GM23338 (cell line): ENCODE measurements at regions not wholly inside any gene's neighbourhood (a gene's known extent, or its start where the extent isn't known, plus 50 kb on each side); places are given as distances from the start of the nearest gene placed in this dataset.

Experiments
- ATAC-seq: fragments of 200-7000 bp; cut with Tn5 transposase; 3 replicates; pipeline ENCODE4 v1.9.1; 2020
- DNase-seq: peaks from one replicate; pipeline ENCODE4 v3.0.0-alpha.2; 2015; ENCODE audit warnings: low spot score
- H2AFZ ChIP-seq: fragments of 200-600 bp; sonication (generic); 2 replicates; pipeline ENCODE4 v1.8.0; 2016; ENCODE audit warnings: antibody characterized with exemption, mild to moderate bottlenecking, moderate library complexity
- H3F3A ChIP-seq: fragments of 200-600 bp; sonication (generic); replicated peaks from 2 replicates; pipeline ENCODE4 v1.8.0; 2017; ENCODE audit warnings: antibody characterized with exemption, mixed run types, low read depth
- H3K27ac ChIP-seq: fragments of 200-600 bp; sonication (generic); 2 replicates; pipeline ENCODE4 v1.6.1; 2016; ENCODE audit warnings: low read depth
- H3K27me3 ChIP-seq: fragments of 200-600 bp; sonication (generic); 2 replicates; pipeline ENCODE4 v1.8.0; 2016; ENCODE audit warnings: mild to moderate bottlenecking, mixed run types, moderate library complexity; ENCODE audit not compliant: insufficient read depth
- H3K36me3 ChIP-seq: fragments of 200-600 bp; sonication (generic); 2 replicates; pipeline ENCODE4 v1.8.0; 2016; ENCODE audit warnings: mild to moderate bottlenecking; ENCODE audit not compliant: insufficient read depth
- H3K4me1 ChIP-seq: fragments of 200-600 bp; sonication (generic); 2 replicates; pipeline ENCODE4 v1.8.0; 2016; ENCODE audit warnings: mild to moderate bottlenecking, moderate library complexity; ENCODE audit not compliant: insufficient read depth
- H3K4me2 ChIP-seq: fragments of 200-600 bp; sonication (generic); 2 replicates; pipeline ENCODE4 v1.7.1; 2017; ENCODE audit warnings: mixed run types
- H3K4me3 ChIP-seq: fragments of 200-600 bp; sonication (generic); 2 replicates; pipeline ENCODE4 v1.6.1; 2016; ENCODE audit warnings: mixed run types
- H3K79me2 ChIP-seq: fragments of 200-600 bp; sonication (generic); replicated peaks from 2 replicates; pipeline ENCODE4 v1.8.0; 2017; ENCODE audit warnings: mild to moderate bottlenecking; ENCODE audit not compliant: insufficient read depth
- H3K9me2 ChIP-seq: fragments of 200-600 bp; sonication (generic); 2 replicates; pipeline ENCODE4 v1.8.0; 2017; ENCODE audit not compliant: insufficient read depth
- H4K20me1 ChIP-seq: fragments of 200-600 bp; sonication (generic); replicated peaks from 2 replicates; pipeline ENCODE4 v1.8.0; 2017; ENCODE audit warnings: mild to moderate bottlenecking; ENCODE audit not compliant: insufficient read depth
- H3K27ac Mint-ChIP-seq: 2 replicates; pipeline ENCODE4 v1.8.0; 2020; ENCODE audit warnings: inconsistent platforms, mild to moderate bottlenecking, moderate library complexity, mixed read lengths
- H3K27me3 Mint-ChIP-seq: 3 replicates; pipeline ENCODE4 v1.8.0; 2022; ENCODE audit warnings: low read depth, mild to moderate bottlenecking, moderate library complexity, mixed read lengths, inconsistent platforms; ENCODE audit not compliant: insufficient read depth, poor library complexity
- H3K36me3 Mint-ChIP-seq: 3 replicates; pipeline ENCODE4 v1.8.0; 2021; ENCODE audit warnings: low read depth, mild to moderate bottlenecking, inconsistent platforms, moderate library complexity, mixed read lengths
- H3K4me1 Mint-ChIP-seq: 3 replicates; pipeline ENCODE4 v1.8.0; 2020; ENCODE audit warnings: mild to moderate bottlenecking, inconsistent platforms, mixed read lengths
- H3K4me3 Mint-ChIP-seq: 3 replicates; pipeline ENCODE4 v1.8.0; 2021; ENCODE audit warnings: moderate library complexity, mild to moderate bottlenecking, inconsistent platforms, mixed read lengths
- H3K9me3 Mint-ChIP-seq: 3 replicates; pipeline ENCODE4 v1.8.0; 2020; ENCODE audit warnings: moderate library complexity, mild to moderate bottlenecking, inconsistent platforms, mixed read lengths
- CREB1 ChIP-seq: fragments of 250-450 bp; sonication (Bioruptor Pico); IDR thresholded peaks from 2 replicates; pipeline ENCODE4 v1.5.0; 2020; ENCODE audit warnings: low read depth, mild to moderate bottlenecking, moderate library complexity
- CTCF ChIP-seq, 2 experiments: fragments of 200-600 bp in 1 of 2; sonication (generic) in 1 of 2; conservative IDR thresholded peaks; 2 replicates each; pipeline versions ENCODE4 v1.5.1 to v1.6.1; 2016 to 2017; ENCODE audit warnings: antibody characterized with exemption in 2 of 2, low read depth in 2 of 2, mild to moderate bottlenecking in 2 of 2, moderate library complexity in 1 of 2
- JUNB ChIP-seq: IDR thresholded peaks from one replicate; pipeline ENCODE4 v1.6.1; 2016; ENCODE audit warnings: antibody characterized with exemption; ENCODE audit not compliant: unreplicated experiment
- POLR2AphosphoS5 ChIP-seq: IDR thresholded peaks from 2 replicates; pipeline ENCODE4 v1.6.1; 2016; ENCODE audit warnings: antibody characterized with exemption, low read depth
- ZNF114 ChIP-seq: fragments of 250-450 bp; sonication (Bioruptor Pico); IDR thresholded peaks from 2 replicates; pipeline ENCODE4 v1.5.0; 2020; ENCODE audit warnings: mild to moderate bottlenecking, moderate library complexity
- ZNF462 ChIP-seq: fragments of 250-450 bp; sonication (Bioruptor Pico); IDR thresholded peaks from 2 replicates; pipeline ENCODE4 v1.5.0; 2020; ENCODE audit warnings: mild to moderate bottlenecking, moderate library complexity

- TF ChIP-seq ZNF462 (CRISPR knock-in tag) (no peak), ZNF114 (no peak)
Measured at GRCh38 chr6:22227824-22228610, 68.8 kb downstream of the PRL start (continued).

GRCh38 chr6:22231050-22231449, 65.8 kb downstream of the PRL start:
- H3K27me3 Mint-ChIP-seq: no peaks in the 10 kb centered on the region
- Histone ChIP-seq H3K4me1 (no peaks in the 10 kb centered on the region), H3K4me2 (no peak overlapping the region), H4K20me1 (no peaks in the 10 kb centered on the region), H3K9me2 (0 out of 2 replicates have a peak, but pooled peaks cover 6% of the 10 kb centered on the region), H3K36me3 (no peaks in the 10 kb centered on the region), H3F3A (no peaks in the 10 kb centered on the region), H3K27ac (no peak overlapping the region), H3K79me2 (no peaks in the 10 kb centered on the region), H3K27me3 (no peaks in the 10 kb centered on the region), H2AFZ (no peak overlapping the region), H3K4me3 (no peak overlapping the region)
- H3K4me1 Mint-ChIP-seq: 0 out of 3 replicates have a peak, but pooled peaks cover 3% of the 10 kb centered on the region
- no peak overlapping the region for H3K27ac Mint-ChIP-seq
- no peak for DNase-seq
- peaks cover 1% of the 10 kb centered on the region; the same call in 1 of the 3 replicates for H3K9me3 Mint-ChIP-seq
- H3K4me3 Mint-ChIP-seq: no peak overlapping the region
- no peak for ATAC-seq
- H3K36me3 Mint-ChIP-seq: no peaks in the 10 kb centered on the region
- TF ChIP-seq JUNB (no peak), POLR2AphosphoS5 (no peak), CREB1 (no peak), ZNF462 (CRISPR knock-in tag) (no peak), CTCF (conservative IDR thresholded peaks at IDR 0.05; ENCODE audit: low read depth in 2 of 2) (no peak)
